ENCODE measurements at regions not wholly inside any gene's neighbourhood (a gene's known extent, or its start where the extent isn't known, plus 50 kb on each side); places are given as distances from the start of the nearest gene placed in this dataset.

DNA sequence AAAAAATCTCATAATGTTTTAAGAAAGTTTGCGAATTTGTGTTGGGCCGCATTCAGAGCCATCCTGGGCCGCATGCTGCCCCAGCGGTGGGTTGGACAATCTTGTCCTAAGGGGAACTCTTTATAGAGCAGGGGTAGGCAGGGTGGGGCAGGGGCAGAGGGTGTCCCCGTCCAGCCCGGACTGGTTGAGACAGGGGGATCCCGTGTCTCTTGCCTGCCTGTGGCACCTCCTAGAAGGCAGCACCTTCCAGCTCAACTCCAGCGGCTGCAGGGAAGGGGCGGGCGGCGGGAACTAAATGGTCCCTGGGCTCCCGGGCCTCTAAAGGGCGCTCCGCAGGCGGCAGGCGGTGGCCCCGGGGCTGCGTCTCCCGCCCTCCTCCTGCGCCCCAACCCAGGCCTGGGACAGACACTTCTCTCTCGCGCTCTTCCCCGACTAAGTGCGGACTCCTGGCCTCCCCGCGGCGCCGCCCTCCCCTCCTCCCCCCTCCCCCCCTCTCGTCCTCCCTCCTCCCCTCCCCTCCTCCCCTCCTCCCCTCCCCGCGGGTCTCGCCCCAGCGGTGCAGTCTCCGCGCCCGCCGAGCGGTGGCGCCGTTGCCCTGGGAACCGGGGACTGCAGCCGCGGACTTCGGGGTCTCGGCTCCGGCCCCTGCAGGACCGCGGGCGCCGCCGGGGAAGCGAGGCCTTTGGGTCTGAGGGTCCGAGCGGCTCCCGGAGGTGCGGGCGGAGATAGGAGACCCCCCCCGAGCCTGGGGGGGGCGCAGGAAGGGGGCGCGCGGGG, 132.6 kb downstream of the MRPL36 start:
- no peak for DNase-seq

DNA sequence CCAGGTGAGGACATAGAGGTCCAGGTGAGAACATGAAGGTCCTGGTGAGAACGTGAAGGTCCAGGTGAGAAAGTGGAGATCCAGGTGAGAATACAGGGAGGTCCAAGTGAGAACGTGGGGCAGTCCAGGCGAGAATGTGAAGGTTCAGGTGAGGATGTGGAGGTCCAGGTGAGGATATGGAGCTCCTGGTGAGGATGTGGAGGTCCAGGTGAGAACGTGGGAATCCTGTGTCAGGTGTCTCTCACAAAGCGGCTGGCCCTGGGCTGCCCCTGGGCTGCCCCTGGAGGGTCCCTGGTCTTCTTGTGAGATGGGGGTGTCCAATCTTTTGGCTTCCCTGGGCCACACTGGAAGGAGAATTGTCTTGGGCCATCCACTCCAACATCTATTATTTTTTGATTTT, 133.4 kb downstream of the MRPL36 start:
- DNase-seq, result no peak

- DNase-seq, result no peak
Measured at GRCh38 chr5:1665803-1666202, 133.8 kb downstream of the MRPL36 start.

DNA sequence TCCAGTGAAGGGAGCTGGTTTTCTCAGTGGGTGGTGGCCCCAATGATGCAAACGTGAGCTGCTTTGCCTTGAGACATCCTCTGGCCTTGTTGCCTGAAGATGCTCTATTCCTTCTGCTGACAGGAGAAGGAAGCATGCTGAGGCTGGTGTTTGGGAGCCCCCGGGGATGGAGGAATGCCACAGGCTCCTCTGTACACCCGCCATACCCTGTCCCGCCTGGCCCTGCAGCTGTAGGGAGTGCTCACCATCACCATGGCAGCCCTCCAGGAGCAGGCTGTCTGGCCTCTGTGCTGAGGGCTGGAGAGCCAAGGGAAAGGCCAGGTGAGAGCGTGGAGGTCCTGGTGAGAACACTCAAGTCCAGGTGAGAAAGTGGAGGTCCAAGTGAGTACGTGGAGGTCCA, 134.4 kb downstream of the MRPL36 start:
- no peak for DNase-seq

DNA sequence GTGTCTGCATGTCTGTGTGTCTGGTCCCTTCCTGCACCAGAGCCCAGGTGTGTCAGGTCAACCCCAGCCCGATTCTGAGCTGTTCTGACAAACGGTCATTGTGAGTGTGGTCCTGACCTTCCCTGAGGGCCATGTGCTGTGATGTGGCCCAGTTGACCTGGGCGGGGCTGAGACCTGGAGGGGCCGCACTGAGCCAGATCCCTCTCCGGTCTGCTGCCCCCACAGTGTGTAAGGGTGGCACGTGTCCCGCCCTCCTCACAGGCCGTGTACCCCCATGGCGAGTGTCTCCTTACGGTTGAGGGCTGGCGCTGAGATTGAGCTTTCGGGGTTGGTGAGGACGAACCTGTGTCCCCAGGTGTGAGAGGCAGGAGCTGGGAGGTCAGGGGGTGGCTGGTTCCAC, 136.5 kb downstream of the MRPL36 start:
- no peak for DNase-seq

GRCh38 chr5:1662559-1663085, 137.0 kb downstream of the MRPL36 start:
- DNase-seq, result no peak

DNA sequence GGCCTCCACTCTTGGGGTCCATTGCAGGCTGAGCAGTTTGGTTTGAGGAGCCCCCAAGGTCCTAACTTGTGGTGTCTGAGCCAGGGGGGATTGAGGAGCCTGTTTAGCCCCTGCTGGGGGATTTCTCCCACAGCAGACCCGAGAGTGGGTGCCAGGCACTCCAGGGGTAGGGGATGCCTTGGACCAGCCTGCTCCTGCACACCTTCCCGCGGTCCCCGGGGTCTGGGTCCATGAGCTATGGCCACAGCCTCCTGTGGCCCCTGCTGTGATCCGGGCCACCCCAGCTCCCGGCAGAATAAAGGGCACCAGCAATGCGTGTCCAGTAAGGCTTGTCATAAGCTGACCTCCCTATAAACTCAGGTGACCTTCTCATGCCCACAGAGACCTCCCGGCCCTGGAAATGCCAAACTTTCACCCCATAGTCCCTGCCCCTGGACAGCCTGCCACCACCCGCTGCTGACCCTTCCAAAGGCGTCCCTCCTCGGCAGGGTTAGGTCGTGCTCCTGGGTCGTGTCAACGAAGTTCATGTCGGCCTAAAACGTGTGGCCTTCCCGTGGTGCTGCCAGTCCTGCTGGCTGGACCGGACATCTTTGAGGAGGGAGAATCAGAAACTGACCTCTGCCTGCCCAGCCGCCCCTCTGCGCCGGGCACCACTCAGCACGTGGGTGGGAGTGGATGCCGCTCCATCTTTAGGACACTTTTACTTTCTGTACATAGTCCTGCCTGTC, 137.6 kb downstream of the MRPL36 start:
- no peak for DNase-seq

- DNase-seq, result no peak
Measured at GRCh38 chr5:1661311-1661710, 137.6 kb upstream of the LPCAT1 start.

DNA sequence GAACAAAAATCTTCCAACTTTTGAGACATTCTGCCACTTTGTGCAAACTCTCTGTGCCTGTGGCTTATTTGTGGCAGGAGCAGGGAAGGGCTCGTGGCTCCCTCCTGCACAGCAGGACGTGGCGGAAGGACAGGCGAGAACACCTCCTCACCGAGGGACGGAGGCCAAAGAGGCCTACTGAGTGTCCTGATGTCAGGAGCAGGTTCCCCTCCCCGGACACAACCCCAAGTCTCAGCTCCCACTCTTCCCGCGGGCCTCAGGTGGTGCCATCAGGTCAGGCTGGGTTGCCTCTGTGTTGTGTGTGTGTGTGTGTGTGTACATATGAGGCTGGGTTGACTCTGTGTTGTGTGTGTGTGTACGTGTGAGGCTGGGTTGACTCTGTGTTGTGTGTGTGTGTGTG, 136.8 kb upstream of the LPCAT1 start:
- no peak for DNase-seq

GRCh38 chr5:1660001-1660400, 136.2 kb upstream of the LPCAT1 start:
- DNase-seq, result no peak

- DNase-seq, result no peak
Measured at GRCh38 chr5:1659100-1659981, 135.6 kb upstream of the LPCAT1 start.

DNA sequence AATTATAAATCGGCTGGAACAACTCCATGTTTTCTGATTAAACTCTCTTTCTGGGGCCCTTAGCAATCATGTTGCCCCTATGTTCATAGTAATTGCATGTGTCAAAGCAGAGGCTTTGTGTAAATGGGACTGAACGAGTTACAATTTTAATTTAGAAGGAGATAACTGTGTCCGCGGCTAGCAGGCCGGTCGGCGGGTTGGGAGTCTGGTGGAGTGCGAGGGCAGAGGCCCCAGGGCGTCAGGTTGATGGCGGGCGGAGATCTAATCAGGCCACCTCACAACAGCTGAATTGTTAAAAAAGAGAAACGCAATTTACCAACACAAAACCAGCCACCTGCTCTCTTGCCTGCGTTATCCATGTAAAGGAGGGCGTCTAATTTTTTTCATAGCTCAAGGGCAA, 134.9 kb upstream of the LPCAT1 start:
- DNase-seq, result no peak

GRCh38 chr5:1657161-1657741, 133.5 kb upstream of the LPCAT1 start:
- DNase-seq, result no peak

DNA sequence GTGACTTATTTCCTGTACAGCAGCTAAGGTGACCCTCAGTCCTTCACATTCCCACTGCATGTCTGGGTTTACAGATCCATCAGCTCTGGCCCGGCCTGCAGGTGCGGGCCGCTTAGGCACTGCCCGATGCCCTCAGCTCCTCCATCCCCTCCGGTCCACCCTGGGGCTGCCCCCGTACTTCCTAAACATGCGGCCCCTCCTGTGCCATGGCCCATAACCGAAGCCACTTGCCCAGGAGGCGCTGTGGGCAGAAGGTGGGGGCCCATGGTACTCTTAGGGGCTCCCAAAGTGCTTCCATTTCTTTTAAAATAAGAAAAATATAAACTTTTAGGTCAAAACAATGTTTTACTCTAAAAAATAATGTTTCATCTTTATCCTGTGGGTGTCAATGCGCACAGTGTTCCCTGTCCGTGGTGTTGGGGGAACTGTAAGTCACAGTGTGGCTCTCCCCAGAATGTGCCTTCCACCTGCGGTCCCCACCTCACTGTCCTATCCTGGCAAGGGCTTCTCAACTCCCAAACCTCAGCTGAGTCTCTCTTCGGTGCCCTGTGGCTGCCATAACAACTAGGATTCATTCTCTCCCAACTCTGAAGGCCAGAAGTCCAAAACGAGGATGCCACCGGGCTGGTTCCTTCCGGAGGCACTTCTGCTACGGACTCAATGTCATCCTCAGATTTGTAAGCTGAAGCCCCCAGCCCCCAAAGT, 132.7 kb upstream of the LPCAT1 start:
- DNase-seq, result no peak

DNA sequence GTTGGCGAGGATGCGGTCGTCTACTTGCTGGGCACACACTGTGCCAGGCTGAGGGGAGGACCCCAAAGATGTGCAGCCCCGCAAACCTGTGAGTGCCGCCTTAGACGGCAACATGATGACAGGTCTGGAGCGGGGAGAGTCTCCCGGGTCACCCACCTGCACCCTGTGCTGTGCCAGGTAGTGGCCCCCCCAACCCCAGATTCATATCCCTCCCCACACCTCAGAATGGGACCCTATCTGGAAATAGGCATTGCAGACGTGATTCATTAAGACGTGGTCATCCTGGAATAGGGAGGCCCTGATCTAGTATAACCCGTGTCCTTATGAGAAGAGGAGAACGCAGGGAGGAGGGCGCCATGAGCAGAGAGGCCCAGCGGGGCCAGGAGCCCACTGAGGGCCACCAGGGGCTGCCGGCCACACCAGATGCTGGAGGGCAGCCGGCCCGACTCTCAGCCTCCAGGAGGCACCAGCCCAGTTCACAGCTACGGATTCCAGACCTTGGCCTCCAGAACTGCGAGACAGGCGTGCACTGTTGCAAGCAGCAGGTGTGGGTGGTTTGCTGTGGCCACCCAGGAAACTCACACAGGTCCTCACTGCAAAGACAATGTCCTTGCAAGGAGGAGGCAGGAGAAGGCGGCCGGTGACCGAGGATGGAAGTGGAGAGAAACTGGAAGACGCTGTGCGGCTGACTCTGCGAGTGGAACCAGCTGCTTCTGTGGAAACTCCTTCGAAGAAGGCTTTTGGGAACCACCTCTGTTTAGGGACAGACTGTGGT, 131.9 kb upstream of the LPCAT1 start:
- no peak for DNase-seq

- no peak for DNase-seq
Measured at GRCh38 chr5:1654786-1655495, 131.2 kb upstream of the LPCAT1 start.

GRCh38 chr5:1653698-1654651, 130.2 kb upstream of the LPCAT1 start:
- peak; percentile 64 for DNase-seq

GRCh38 chr5:1652873-1653697, 129.3 kb upstream of the LPCAT1 start:
- no peak for DNase-seq
